Neural cell (in vitro differentiated cells): ENCODE measurements at regions not wholly inside any gene's neighbourhood (a gene's known extent, or its start where the extent isn't known, plus 50 kb on each side); places are given as distances from the start of the nearest gene placed in this dataset.
A peak's percentile ranks its signal among the peaks of the same experiment; 100 is the strongest.
"Not testable (repeated sequence)": the region's sequence is repeated elsewhere in the genome, so short reads cannot be mapped to it uniquely, and the experiment has no call there.

Experiments used
- EP300 ChIP-seq: fragments of 450-650 bp; conservative IDR thresholded peaks from 2 replicates; pipeline ENCODE4 v1.6.1; 2014; ENCODE audit warnings: antibody characterized with exemption, mild to moderate bottlenecking, moderate library complexity; ENCODE audit not compliant: poor library complexity, severe bottlenecking
- EZH2 ChIP-seq: fragments of 200-600, 300-800 bp; shearing (Covaris generic), sonication (generic); IDR thresholded peaks from 2 replicates; pipeline ENCODE4 v1.6.1; 2014; ENCODE audit warnings: antibody characterized with exemption, low read length, borderline replicate concordance, mild to moderate bottlenecking; ENCODE audit not compliant: insufficient read depth, poor library complexity, severe bottlenecking
- MXI1 ChIP-seq: fragments of 450-650 bp; conservative IDR thresholded peaks from 2 replicates; pipeline ENCODE4 v1.6.1; 2014; ENCODE audit warnings: antibody characterized with exemption, mild to moderate bottlenecking; ENCODE audit not compliant: poor library complexity, severe bottlenecking
- POLR2AphosphoS5 ChIP-seq: IDR thresholded peaks from 2 replicates; pipeline ENCODE4 v1.6.1; 2012
- RAD21 ChIP-seq: fragments of 450-650 bp; conservative IDR thresholded peaks from 2 replicates; pipeline ENCODE4 v1.6.1; 2014; ENCODE audit warnings: antibody characterized with exemption, mild to moderate bottlenecking, moderate library complexity
- TF ChIP-seq, protein P1 (sequence below): fragments of 450-650 bp; IDR thresholded peaks from 2 replicates; pipeline ENCODE4 v1.5.1; 2014; ENCODE audit warnings: antibody characterized with exemption, mild to moderate bottlenecking, moderate library complexity; ENCODE audit not compliant: poor library complexity, severe bottlenecking
- TF ChIP-seq, protein P2 (sequence below): IDR thresholded peaks from 2 replicates; pipeline ENCODE4 v1.6.1; 2012; ENCODE audit warnings: borderline replicate concordance

DNA sequence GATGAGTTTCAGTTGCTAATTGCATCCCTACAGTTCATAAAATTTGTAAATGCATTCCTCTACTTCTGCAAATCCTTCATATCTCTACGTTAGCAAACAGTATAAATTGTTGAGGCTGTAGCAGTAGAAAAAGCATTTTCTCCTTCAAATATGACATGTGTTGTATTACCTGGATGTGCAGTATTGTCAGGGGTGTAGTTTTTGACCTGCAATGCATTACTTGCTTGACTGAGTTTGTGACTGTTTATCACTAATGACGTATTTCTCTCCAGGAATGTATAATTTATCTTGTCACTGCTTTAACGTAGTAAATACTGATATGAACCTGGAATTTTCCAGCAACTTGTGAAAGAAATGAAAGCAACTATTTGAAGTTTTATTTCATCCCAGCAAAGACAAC is 279.0 kb upstream of the TSPY2 start:
- TF ChIP-seq, protein P1, sequence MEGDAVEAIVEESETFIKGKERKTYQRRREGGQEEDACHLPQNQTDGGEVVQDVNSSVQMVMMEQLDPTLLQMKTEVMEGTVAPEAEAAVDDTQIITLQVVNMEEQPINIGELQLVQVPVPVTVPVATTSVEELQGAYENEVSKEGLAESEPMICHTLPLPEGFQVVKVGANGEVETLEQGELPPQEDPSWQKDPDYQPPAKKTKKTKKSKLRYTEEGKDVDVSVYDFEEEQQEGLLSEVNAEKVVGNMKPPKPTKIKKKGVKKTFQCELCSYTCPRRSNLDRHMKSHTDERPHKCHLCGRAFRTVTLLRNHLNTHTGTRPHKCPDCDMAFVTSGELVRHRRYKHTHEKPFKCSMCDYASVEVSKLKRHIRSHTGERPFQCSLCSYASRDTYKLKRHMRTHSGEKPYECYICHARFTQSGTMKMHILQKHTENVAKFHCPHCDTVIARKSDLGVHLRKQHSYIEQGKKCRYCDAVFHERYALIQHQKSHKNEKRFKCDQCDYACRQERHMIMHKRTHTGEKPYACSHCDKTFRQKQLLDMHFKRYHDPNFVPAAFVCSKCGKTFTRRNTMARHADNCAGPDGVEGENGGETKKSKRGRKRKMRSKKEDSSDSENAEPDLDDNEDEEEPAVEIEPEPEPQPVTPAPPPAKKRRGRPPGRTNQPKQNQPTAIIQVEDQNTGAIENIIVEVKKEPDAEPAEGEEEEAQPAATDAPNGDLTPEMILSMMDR: not testable (repeated sequence)
- not testable (repeated sequence) for TF ChIP-seq EZH2, RAD21, MXI1
- TF ChIP-seq POLR2AphosphoS5: peak; percentile 55
- TF ChIP-seq, protein P2, sequence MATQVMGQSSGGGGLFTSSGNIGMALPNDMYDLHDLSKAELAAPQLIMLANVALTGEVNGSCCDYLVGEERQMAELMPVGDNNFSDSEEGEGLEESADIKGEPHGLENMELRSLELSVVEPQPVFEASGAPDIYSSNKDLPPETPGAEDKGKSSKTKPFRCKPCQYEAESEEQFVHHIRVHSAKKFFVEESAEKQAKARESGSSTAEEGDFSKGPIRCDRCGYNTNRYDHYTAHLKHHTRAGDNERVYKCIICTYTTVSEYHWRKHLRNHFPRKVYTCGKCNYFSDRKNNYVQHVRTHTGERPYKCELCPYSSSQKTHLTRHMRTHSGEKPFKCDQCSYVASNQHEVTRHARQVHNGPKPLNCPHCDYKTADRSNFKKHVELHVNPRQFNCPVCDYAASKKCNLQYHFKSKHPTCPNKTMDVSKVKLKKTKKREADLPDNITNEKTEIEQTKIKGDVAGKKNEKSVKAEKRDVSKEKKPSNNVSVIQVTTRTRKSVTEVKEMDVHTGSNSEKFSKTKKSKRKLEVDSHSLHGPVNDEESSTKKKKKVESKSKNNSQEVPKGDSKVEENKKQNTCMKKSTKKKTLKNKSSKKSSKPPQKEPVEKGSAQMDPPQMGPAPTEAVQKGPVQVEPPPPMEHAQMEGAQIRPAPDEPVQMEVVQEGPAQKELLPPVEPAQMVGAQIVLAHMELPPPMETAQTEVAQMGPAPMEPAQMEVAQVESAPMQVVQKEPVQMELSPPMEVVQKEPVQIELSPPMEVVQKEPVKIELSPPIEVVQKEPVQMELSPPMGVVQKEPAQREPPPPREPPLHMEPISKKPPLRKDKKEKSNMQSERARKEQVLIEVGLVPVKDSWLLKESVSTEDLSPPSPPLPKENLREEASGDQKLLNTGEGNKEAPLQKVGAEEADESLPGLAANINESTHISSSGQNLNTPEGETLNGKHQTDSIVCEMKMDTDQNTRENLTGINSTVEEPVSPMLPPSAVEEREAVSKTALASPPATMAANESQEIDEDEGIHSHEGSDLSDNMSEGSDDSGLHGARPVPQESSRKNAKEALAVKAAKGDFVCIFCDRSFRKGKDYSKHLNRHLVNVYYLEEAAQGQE: not testable (repeated sequence)
- peak; percentile 81 for TF ChIP-seq EP300
